NCI-H1105 treated with DMSO at 0.1 percent for 48 hours (cell line): ENCODE measurements at regions not wholly inside any gene's neighbourhood (a gene's known extent, or its start where the extent isn't known, plus 50 kb on each side); places are given as distances from the start of the nearest gene placed in this dataset.

Experiments used
- DNase-seq: peaks from one replicate; lab custom pipeline; 2025; lab: John Stamatoyannopoulos, UW

GRCh38 chrX:109312757-109313156 lies 169.1 kb downstream of the GUCY2F start:
- no peak for DNase-seq

- no peak for DNase-seq
Observed at GRCh38 chrX:109310031-109310430, 171.9 kb downstream of the GUCY2F start.

GRCh38 chrX:109301177-109301576 lies 180.7 kb downstream of the GUCY2F start:
- no peak for DNase-seq

- no peak for DNase-seq
Observed at GRCh38 chrX:109300415-109300814, 181.5 kb downstream of the GUCY2F start.

GRCh38 chrX:109299091-109299490 lies 182.8 kb downstream of the GUCY2F start:
- DNase-seq = no peak

- DNase-seq = no peak
Observed at GRCh38 chrX:109294097-109294814, 187.6 kb downstream of the GUCY2F start.

GRCh38 chrX:109283870-109284269 lies 198.0 kb downstream of the GUCY2F start:
- no peak for DNase-seq

- DNase-seq = peak; percentile 2
Observed at GRCh38 chrX:109281483-109282275, 200.2 kb downstream of the GUCY2F start.

GRCh38 chrX:109274806-109275205 lies 207.1 kb downstream of the GUCY2F start:
- no peak for DNase-seq

GRCh38 chrX:109270580-109271484 lies 211.1 kb downstream of the GUCY2F start:
- peak; percentile 55 for DNase-seq

GRCh38 chrX:109268340-109268739 lies 213.5 kb downstream of the GUCY2F start:
- no peak for DNase-seq

- DNase-seq = no peak
Observed at GRCh38 chrX:109266034-109266433, 215.9 kb downstream of the GUCY2F start.

- DNase-seq = no peak
Observed at GRCh38 chrX:109264878-109265277, 217.0 kb downstream of the GUCY2F start.

- DNase-seq = no peak
Observed at GRCh38 chrX:109261279-109261678, 220.6 kb downstream of the GUCY2F start.

- no peak for DNase-seq
Observed at GRCh38 chrX:109252789-109253188, 229.1 kb downstream of the GUCY2F start.

GRCh38 chrX:109218761-109219160 lies 263.1 kb downstream of the GUCY2F start:
- no peak for DNase-seq

- no peak for DNase-seq
Observed at GRCh38 chrX:109199726-109200125, 282.2 kb downstream of the GUCY2F start.

GRCh38 chrX:109190542-109190941 lies 291.3 kb downstream of the GUCY2F start:
- DNase-seq = no peak

- peak; percentile 64 for DNase-seq
Observed at GRCh38 chrX:109187473-109188168, 294.3 kb downstream of the GUCY2F start.

- DNase-seq = no peak
Observed at GRCh38 chrX:109186939-109187338, 294.9 kb downstream of the GUCY2F start.

- DNase-seq = no peak
Observed at GRCh38 chrX:109184506-109185139, 297.3 kb downstream of the GUCY2F start.
